ENCODE measurements at regions not wholly inside any gene's neighbourhood (a gene's known extent, or its start where the extent isn't known, plus 50 kb on each side); places are given as distances from the start of the nearest gene placed in this dataset.

- DNase-seq: peak; percentile 36
These were observed 107.7 kb upstream of the CAND1 start for GRCh38 chr12:67161322-67161918.

- no peak for DNase-seq
These were observed 95.9 kb upstream of the CAND1 start for GRCh38 chr12:67173258-67173657.

GRCh38 chr12:67182551-67182950, 86.6 kb upstream of the CAND1 start:
- DNase-seq: no peak

GRCh38 chr12:67193704-67194103, 75.5 kb upstream of the CAND1 start:
- DNase-seq: peak; percentile 28

- DNase-seq: no peak
These were observed 68.8 kb upstream of the CAND1 start for GRCh38 chr12:67200386-67200785.

GRCh38 chr12:67202011-67202677, 67.0 kb upstream of the CAND1 start:
- no peak for DNase-seq

GRCh38 chr12:67202678-67203012, 66.5 kb upstream of the CAND1 start:
- no peak for DNase-seq

- DNase-seq: no peak
These were observed 60.7 kb upstream of the CAND1 start for GRCh38 chr12:67208281-67209067.

GRCh38 chr12:67211029-67211428, 58.1 kb upstream of the CAND1 start:
- no peak for DNase-seq

GRCh38 chr12:67211494-67211893, 57.7 kb upstream of the CAND1 start:
- DNase-seq: no peak

- DNase-seq: no peak
These were observed 51.5 kb upstream of the CAND1 start for GRCh38 chr12:67217647-67218046.

Data from fibroblast of skin of right biceps (primary cell).